H1 (cell line): ENCODE measurements at regions not wholly inside any gene's neighbourhood (a gene's known extent, or its start where the extent isn't known, plus 50 kb on each side); places are given as distances from the start of the nearest gene placed in this dataset.

ENCODE experiments used
- ASH2L ChIP-seq: fragments of 200-600, 300-600 bp; sonication (generic); IDR thresholded peaks from one replicate; pipeline ENCODE4 v1.7.1; 2017; ENCODE audit warnings: low read length
- ATF3 ChIP-seq: IDR thresholded peaks from 2 replicates; pipeline ENCODE4 v1.6.1; 2011; ENCODE audit warnings: low read depth, mild to moderate bottlenecking, low read length; ENCODE audit not compliant: insufficient read depth
- CBX5 ChIP-seq: fragments of 300-800, 300-1000 bp; sonication (generic); IDR thresholded peaks from 2 replicates; pipeline ENCODE4 v1.7.1; 2016; ENCODE audit warnings: antibody characterized with exemption, low read length, low read depth
- CEBPB ChIP-seq: IDR thresholded peaks from 2 replicates; pipeline ENCODE4 v1.6.1; 2012; ENCODE audit warnings: low read depth, low read length
- CTBP2 ChIP-seq: IDR thresholded peaks from 2 replicates; pipeline ENCODE4 v1.7.0; 2011; ENCODE audit warnings: borderline replicate concordance, mild to moderate bottlenecking, moderate library complexity, mixed read lengths, low read length; ENCODE audit not compliant: insufficient read depth, insufficient read length
- EP300 ChIP-seq, 2 experiments: IDR thresholded peaks; 1 replicate in 1 of 2; 2 replicates in 1 of 2; pipeline ENCODE4 v1.6.1; 2011 to 2012; ENCODE audit warnings: low read depth in 2 of 2, low read length in 2 of 2, mild to moderate bottlenecking in 2 of 2, borderline replicate concordance in 1 of 2, inconsistent platforms in 1 of 2, moderate library complexity in 1 of 2
- EZH2 ChIP-seq: fragments of 200-600 bp; sonication (generic); IDR thresholded peaks from 2 replicates; pipeline ENCODE4 v1.7.1; 2012; ENCODE audit warnings: low read depth, mild to moderate bottlenecking, moderate library complexity, low read length, inconsistent platforms; ENCODE audit not compliant: severe bottlenecking
- GABPA ChIP-seq: IDR thresholded peaks from 2 replicates; pipeline ENCODE4 v1.6.1; 2011; ENCODE audit warnings: mild to moderate bottlenecking, low read length, moderate library complexity, borderline replicate concordance; ENCODE audit not compliant: insufficient read depth
- HDAC2 ChIP-seq, 2 experiments: fragments of 300-600 bp in 1 of 2; sonication (generic) in 1 of 2; IDR thresholded peaks; 2 replicates each; pipeline ENCODE4 v1.6.1; 2011 to 2012; ENCODE audit warnings: low read depth in 2 of 2, low read length in 2 of 2, mild to moderate bottlenecking in 2 of 2, moderate library complexity in 2 of 2, borderline replicate concordance in 1 of 2, inconsistent platforms in 1 of 2
- KDM4A ChIP-seq: IDR thresholded peaks from one replicate; pipeline ENCODE4 v1.7.1; 2012; ENCODE audit warnings: low read depth, mild to moderate bottlenecking, moderate library complexity, low read length, inconsistent platforms; ENCODE audit not compliant: severe bottlenecking
- MAX ChIP-seq: IDR thresholded peaks from 2 replicates; pipeline ENCODE4 v1.6.1; 2012; ENCODE audit warnings: inconsistent platforms
- PHF8 ChIP-seq: fragments of 200-600 bp; sonication (generic); conservative IDR thresholded peaks from 2 replicates; pipeline ENCODE4 v1.7.1; 2012; ENCODE audit warnings: low read depth, mild to moderate bottlenecking, inconsistent platforms, low read length, moderate library complexity
- POU5F1 ChIP-seq: IDR thresholded peaks from 2 replicates; pipeline ENCODE4 v1.6.1; 2011; ENCODE audit warnings: low read depth, mild to moderate bottlenecking, low read length, moderate library complexity
- RAD21 ChIP-seq, 2 experiments: IDR thresholded peaks in 1 of 2; conservative IDR thresholded peaks in 1 of 2; 2 replicates each; pipeline ENCODE4 v1.6.1; 2011; ENCODE audit warnings: low read depth in 2 of 2, low read length in 2 of 2, improper control_type of control experiment in 1 of 2, inconsistent platforms in 1 of 2, mild to moderate bottlenecking in 1 of 2, moderate library complexity in 1 of 2
- SP2 ChIP-seq: IDR thresholded peaks from 2 replicates; pipeline ENCODE4 v1.6.1; 2012; ENCODE audit warnings: mild to moderate bottlenecking, low read length, inconsistent platforms
- TCF12 ChIP-seq: IDR thresholded peaks from 2 replicates; pipeline ENCODE4 v1.6.1; 2011; ENCODE audit warnings: low read depth, mild to moderate bottlenecking, low read length
- USF2 ChIP-seq: IDR thresholded peaks from 2 replicates; pipeline ENCODE4 v1.6.1; 2011; ENCODE audit warnings: low read length, improper control_type of control experiment
- ZNF274 ChIP-seq: IDR thresholded peaks from 2 replicates; pipeline ENCODE4 v1.7.0; 2012; ENCODE audit warnings: low read length, borderline replicate concordance; ENCODE audit errors: extremely low read depth

GRCh38 chr12:27905285-27906126 lies 67.0 kb downstream of the PTHLH start (continued):
- no peak for TF ChIP-seq SP2
- no peak for TF ChIP-seq PHF8
- no peak; the same call in 1 of the 2 replicates for TF ChIP-seq MAX
- TF ChIP-seq HDAC2 (IDR thresholded peaks at IDR 0.05; ENCODE audit: borderline replicate concordance in 1 of 2, low read depth in 2 of 2, low read length in 2 of 2) = no peak
- TF ChIP-seq GABPA = no peak
- TF ChIP-seq EZH2 = no peak
- no peak for TF ChIP-seq CEBPB
- no peak for TF ChIP-seq RAD21 (IDR thresholded peaks at IDR 0.05 in 1 of 2, conservative IDR thresholded peaks at IDR 0.05 in 1 of 2; ENCODE audit: low read depth in 2 of 2, low read length in 2 of 2)
- no peak for TF ChIP-seq POU5F1
- TF ChIP-seq CTBP2 = no peak
- TF ChIP-seq ASH2L = peak; percentile 78
- TF ChIP-seq USF2 = no peak
- no peak for TF ChIP-seq ZNF274
- TF ChIP-seq EP300 (IDR thresholded peaks at IDR 0.05; ENCODE audit: borderline replicate concordance in 1 of 2, low read depth in 2 of 2, low read length in 2 of 2) = no peak
- no peak for TF ChIP-seq KDM4A
- TF ChIP-seq CBX5 = no peak
- no peak for TF ChIP-seq TCF12
- no peak for TF ChIP-seq ATF3
